ENCODE measurements at regions not wholly inside any gene's neighbourhood (a gene's known extent, or its start where the extent isn't known, plus 50 kb on each side); places are given as distances from the start of the nearest gene placed in this dataset.
"Not testable (repeated sequence)": the region's sequence is repeated elsewhere in the genome, so short reads cannot be mapped to it uniquely, and the experiment has no call there.

- no peak for DNase-seq (ENCODE audit: low read depth)
These were observed 182.1 kb upstream of the ITGA1 start for GRCh38 chr5:52605317-52606313.

DNA sequence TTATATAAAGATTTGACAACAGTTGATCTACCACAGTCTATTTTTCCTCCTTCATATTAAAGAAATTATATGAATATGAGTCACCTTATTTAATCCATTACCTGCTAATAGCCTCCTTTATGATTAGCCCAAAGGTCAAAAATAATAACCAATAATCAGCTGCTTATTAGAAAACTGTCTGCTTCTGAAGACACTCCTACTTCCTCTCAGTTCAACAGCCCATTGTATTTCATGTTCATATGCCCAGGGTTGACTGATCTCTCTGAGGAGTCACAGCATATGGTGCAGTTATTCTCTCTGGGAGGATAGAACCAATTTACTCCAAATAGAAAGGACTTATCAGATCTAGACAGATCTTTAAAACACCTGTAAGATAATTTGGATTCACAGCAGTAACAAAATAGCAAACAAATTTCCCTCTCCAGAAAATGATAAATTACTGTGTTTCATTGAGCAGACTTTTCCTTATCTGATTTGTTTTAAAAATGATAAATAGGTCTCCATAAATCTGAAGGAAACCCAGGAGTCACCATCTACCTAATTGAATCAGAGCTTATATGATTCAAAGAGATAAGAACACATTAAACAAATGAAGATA is 180.4 kb upstream of the ITGA1 start:
- no peak for DNase-seq (ENCODE audit: low read depth)

DNA sequence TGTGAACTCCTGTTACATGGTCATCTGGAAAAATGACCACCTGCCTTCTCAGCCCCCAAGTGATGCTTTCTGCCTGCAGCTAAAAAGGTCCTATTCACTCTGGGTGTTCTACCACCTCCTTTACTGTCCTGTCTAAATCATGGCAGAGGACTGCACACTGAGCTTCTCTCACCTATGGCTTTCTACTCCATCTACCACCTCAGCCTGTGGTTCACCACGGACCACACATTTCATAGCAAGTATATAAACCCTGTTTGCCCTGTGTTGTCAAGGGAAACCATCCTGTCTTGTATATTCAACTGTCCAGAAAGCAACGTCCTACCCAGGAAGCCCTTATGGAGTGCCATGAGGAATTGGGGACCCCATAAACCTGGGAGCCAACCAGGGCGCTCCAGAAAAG is 167.4 kb upstream of the ITGA1 start:
- no peak for DNase-seq (ENCODE audit: low read depth)

GRCh38 chr5:52623291-52623690 is 164.4 kb upstream of the ITGA1 start:
- no peak for DNase-seq (ENCODE audit: low read depth)

DNA sequence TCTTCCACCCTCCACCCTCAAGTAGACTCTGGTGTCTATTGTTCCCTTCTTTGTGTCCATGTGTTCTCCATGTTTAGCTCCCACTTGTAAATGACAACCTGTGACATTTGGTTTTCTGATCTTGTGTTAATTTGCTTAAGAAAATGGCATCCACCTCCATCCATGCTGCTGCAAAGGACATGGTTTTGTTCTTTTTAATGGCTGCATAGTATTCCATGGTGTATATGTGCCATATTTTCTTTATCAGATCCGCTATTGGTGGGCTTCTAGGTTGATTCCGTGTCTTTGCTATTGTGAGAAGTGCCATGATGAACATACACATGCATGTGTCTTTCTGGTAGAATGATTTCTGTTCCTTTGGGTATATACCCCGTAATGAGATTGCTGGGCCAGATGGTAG is 163.4 kb upstream of the ITGA1 start:
- no peak for DNase-seq (ENCODE audit: low read depth)

GRCh38 chr5:52626312-52626711 is 161.4 kb upstream of the ITGA1 start:
- no peak for DNase-seq (ENCODE audit: low read depth)

GRCh38 chr5:52627740-52628139 is 160.0 kb upstream of the ITGA1 start:
- DNase-seq (ENCODE audit: low read depth) = no peak

- no peak for DNase-seq (ENCODE audit: low read depth)
These were observed 155.4 kb upstream of the ITGA1 start for GRCh38 chr5:52632281-52632680.

DNA sequence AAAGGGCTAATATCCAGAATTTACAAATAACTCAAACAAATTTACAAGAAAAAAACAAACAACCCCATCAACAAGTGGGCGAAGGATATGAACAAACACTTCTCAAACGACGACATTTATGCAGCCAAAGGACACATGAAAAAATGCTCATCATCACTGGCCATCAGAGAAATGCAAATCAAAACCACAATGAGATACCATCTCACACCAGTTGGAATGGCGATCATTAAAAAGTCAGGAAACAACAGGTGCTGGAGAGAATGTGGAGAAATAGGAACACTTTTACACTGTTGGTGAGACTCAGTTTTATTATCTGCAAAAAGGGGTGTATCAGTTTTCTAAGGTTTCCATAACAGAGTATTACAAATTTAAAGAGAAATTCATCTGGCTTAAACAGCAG is 153.5 kb upstream of the ITGA1 start:
- DNase-seq (ENCODE audit: low read depth) = not testable (repeated sequence)

- DNase-seq (ENCODE audit: low read depth) = no peak
These were observed 149.0 kb upstream of the ITGA1 start for GRCh38 chr5:52638732-52639131.

- no peak for DNase-seq (ENCODE audit: low read depth)
These were observed 139.0 kb upstream of the ITGA1 start for GRCh38 chr5:52648726-52649125.

DNA sequence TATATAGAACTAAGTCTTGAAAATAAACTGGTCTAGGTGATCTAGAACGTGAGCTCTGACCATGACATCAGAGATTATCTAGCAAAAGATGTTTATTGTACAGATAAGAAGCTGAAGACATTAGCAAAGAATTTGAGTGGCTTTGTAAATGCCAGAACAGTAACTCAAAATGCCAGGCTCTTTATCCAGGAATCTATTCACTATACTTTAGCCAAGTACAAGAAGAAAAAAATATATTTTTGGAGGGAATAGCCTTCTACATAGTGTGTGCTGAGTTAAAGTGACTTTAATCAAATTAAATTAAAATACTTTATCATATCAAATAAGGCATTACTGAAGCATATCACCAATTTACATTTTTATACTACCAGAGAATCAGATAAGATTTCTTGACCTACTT is 132.6 kb upstream of the ITGA1 start:
- DNase-seq (ENCODE audit: low read depth) = no peak

DNA sequence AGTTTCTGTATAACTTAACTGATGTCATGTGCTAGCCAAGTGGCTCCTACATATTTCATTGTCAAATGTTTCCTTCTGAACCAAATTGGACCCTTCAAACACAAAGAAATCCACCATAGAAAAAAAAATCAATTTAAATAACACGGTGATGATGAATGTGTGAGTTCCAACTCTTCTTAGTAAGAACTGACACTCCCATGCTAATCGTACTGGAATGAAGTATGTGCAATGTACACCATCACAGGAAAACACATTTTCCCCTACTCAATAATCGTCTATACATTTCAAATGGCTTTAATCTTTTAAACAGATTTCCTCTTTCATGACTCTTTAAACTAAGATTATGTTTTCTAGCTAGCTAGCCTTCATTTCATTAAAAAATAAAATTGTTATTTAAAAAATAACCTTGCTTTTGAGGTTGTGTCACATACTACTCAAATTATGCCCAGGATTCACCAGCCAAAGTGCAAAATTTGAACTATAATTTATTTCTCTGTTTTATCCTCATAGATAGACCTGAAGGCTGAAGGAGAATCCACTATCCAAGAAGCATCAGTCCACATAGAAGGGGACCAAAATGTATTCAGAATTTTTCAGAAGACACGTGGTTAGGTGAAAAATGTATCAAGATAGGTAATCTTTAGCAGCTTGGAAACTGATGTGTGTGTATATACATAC is 131.0 kb upstream of the ITGA1 start:
- no peak for DNase-seq (ENCODE audit: low read depth)

- DNase-seq (ENCODE audit: low read depth) = peak; percentile 52
These were observed 130.5 kb upstream of the ITGA1 start for GRCh38 chr5:52657247-52657645.

DNA sequence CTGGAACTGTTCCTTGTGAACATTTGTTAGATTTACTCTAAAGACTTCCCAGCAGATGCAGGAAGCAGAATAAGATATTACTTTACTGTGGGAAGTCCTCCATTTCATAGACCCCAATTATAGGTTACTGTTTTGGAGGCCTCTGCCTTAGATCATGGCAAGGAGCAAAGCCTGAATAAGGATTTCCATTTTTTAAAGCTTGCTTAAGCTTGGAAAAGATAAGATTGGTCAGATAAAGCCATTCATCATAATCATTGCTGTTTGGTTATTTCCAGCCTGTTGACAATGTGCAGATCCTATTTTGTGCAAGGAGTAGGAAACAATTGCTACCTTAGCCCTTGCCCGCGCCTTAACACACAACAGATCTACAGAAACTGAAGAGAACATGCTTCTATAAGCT is 129.5 kb upstream of the ITGA1 start:
- no peak for DNase-seq (ENCODE audit: low read depth)

DNA sequence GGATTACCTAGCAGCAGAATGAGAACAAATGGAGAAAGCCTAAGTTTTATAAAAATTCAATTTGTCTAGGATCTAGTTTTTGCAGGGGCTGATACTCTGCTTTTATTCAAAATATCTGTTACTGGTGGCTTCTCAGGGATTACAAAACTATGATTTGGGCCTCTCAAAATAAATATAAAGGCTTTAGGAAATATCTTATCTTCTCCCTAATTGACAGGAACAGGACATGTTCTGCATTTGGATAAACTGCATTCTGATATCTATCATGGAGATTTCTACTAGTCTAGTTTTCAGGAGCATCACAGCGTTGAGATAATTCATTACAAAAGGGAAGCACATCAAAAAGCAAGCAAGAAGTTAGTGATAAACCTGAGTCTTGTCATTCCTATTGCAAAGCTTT is 127.1 kb upstream of the ITGA1 start:
- no peak for DNase-seq (ENCODE audit: low read depth)

DNA sequence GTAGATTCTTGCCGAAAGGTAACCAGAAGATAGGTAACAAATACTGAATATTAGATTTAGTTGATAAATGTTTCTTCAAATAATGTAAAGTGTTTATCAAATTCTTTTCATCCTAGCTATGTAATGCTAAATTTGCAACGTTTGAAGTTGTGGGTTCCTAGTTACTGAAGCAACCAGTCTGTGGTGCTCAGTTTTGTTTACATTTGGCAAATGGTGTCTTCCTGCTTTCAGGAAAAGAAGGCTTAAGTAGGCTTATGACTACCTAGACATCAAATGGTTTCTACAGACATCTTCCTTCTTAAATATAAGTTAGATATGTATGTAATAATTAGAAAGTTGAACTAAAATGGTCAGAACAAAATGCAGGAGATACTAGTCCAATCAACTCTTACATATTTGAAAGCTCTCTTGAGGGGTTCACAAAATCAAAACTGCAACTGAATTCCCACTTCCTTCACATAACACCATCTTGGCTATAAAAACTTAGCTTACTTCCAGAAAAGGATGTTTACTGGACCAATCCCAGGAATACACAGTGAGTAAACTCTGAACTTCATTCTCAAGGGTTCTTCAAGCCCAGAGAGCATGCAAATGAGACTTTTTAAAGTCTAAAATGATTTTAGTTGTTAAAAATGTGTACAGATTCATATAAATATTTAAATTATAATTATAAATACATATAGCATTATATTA is 125.7 kb upstream of the ITGA1 start:
- no peak for DNase-seq (ENCODE audit: low read depth)

- DNase-seq (ENCODE audit: low read depth) = peak; percentile 62
These were observed 122.2 kb upstream of the ITGA1 start for GRCh38 chr5:52665559-52665958.

GRCh38 chr5:52668139-52668538 is 119.6 kb upstream of the ITGA1 start:
- no peak for DNase-seq (ENCODE audit: low read depth)

GRCh38 chr5:52668544-52669185 is 119.1 kb upstream of the ITGA1 start:
- DNase-seq (ENCODE audit: low read depth) = peak; percentile 48

DNA sequence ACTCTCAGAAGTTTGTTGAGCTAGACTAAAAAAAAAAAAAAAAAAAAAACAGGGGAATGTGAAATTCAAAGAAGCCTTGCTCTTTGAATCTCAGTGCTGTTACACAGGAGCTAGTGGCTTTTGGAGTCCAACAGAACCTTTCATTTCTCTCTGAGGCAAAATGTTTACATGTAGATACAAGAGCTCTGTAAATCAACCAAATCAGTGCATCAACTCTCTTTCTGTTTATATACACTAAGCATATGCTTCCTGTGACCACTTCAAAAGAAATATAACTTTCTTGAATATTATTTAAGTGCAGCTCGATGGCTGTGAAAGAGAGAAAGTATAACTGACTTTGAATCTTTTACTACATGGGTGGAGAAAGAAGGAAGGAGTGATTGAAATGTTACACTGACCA is 115.3 kb upstream of the ITGA1 start:
- DNase-seq (ENCODE audit: low read depth) = no peak
